B cell (primary cell): ENCODE measurements at regions not wholly inside any gene's neighbourhood (a gene's known extent, or its start where the extent isn't known, plus 50 kb on each side); places are given as distances from the start of the nearest gene placed in this dataset.

Experiments
- ATAC-seq: fragments of 200-7000 bp; cut with Tn5 transposase; one replicate; pipeline ENCODE4 v1.10.0; 2021; ENCODE audit warnings: low read depth, mild to moderate bottlenecking, moderate number of reproducible peaks, moderate library complexity
- CTCF ChIA-PET: fragments of 350-600 bp; sonication (Branson Sonifier 250); formaldehyde crosslinking; loops from one replicate; lab custom pipeline; 2021; ENCODE audit warnings: antibody characterized with exemption, inconsistent platforms; lab: Charles Lee
- POLR2A ChIA-PET: fragments of 350-600 bp; sonication (Branson Sonifier 250); formaldehyde crosslinking; loops from one replicate; lab custom pipeline; 2021; ENCODE audit warnings: antibody characterized with exemption; lab: Charles Lee
- DNase-seq: peaks from one replicate; pipeline ENCODE4 v3.0.0; 2013
- H2AFZ ChIP-seq: 2 replicates; pipeline ENCODE4 v1.6.1; 2012; ENCODE audit warnings: mild to moderate bottlenecking, low read depth, low read length; ENCODE audit not compliant: insufficient read depth, poor library complexity, severe bottlenecking
- H3K27ac ChIP-seq, 2 donors: 1 replicate in 1 of 2; 2 replicates in 1 of 2; pipeline ENCODE4 v1.5.1; 2012 to 2013; ENCODE audit warnings: low read length in 2 of 2, mild to moderate bottlenecking in 2 of 2, moderate library complexity in 1 of 2
- H3K27me3 ChIP-seq, 4 experiments: fragments of 200-600 bp in 1 of 4; sonication (generic) in 1 of 4; replicated peaks in 1 of 4; 1 replicate in 2 of 4; 2 replicates in 2 of 4; pipeline versions ENCODE4 v1.6.1 to v1.7.0; 2013 to 2016; ENCODE audit warnings: low read length in 3 of 4, mild to moderate bottlenecking in 2 of 4, mixed read lengths in 1 of 4, moderate library complexity in 1 of 4; ENCODE audit not compliant: insufficient read depth in 4 of 4, control insufficient read depth in 3 of 4; ENCODE audit errors: control extremely low read depth in 1 of 4
- H3K36me3 ChIP-seq, 2 experiments: replicated peaks in 1 of 2; 1 replicate in 1 of 2; 2 replicates in 1 of 2; pipeline versions ENCODE4 v1.6.1 to v1.7.1; 2013; ENCODE audit warnings: low read length in 1 of 2; ENCODE audit not compliant: insufficient read depth in 2 of 2, control insufficient read depth in 1 of 2; ENCODE audit errors: control extremely low read depth in 1 of 2, extremely low read depth in 1 of 2
- H3K4me1 ChIP-seq, 2 donors: fragments of 200-600 bp in 1 of 2; sonication (generic) in 1 of 2; 1 replicate in 1 of 2; 2 replicates in 1 of 2; pipeline versions ENCODE4 v1.5.1 to v1.6.1; 2013 to 2017; ENCODE audit warnings: low read length in 2 of 2; ENCODE audit not compliant: control insufficient read depth in 2 of 2, insufficient read depth in 2 of 2
- H3K4me2 ChIP-seq: replicated peaks from 2 replicates; pipeline ENCODE3; 2012; ENCODE audit warnings: mild to moderate bottlenecking, low read depth, low read length; ENCODE audit not compliant: poor library complexity, severe bottlenecking
- H3K4me3 ChIP-seq, 5 experiments: fragments of 200-600 bp in 1 of 5; sonication (generic) in 1 of 5; 1 replicate in 3 of 5; 2 replicates in 2 of 5; pipeline versions ENCODE4 v1.5.1 to v1.7.0; 2011 to 2016; ENCODE audit warnings: low read length in 4 of 5, mild to moderate bottlenecking in 4 of 5, low read depth in 2 of 5, control low read depth in 1 of 5, moderate library complexity in 1 of 5; ENCODE audit not compliant: insufficient read depth in 1 of 5; ENCODE audit errors: control extremely low read depth in 1 of 5, extremely low read depth in 1 of 5
- H3K79me2 ChIP-seq: fragments of 200-600 bp; sonication (generic); one replicate; pipeline ENCODE4 v1.6.0; 2016; ENCODE audit warnings: low read length; ENCODE audit not compliant: control insufficient read depth, insufficient read depth
- H3K9ac ChIP-seq: fragments of 200-600 bp; sonication (generic); 2 replicates; pipeline ENCODE4 v1.6.1; 2017; ENCODE audit warnings: mild to moderate bottlenecking, low read length, moderate library complexity
- H3K9me3 ChIP-seq, 3 donors: one replicate each; pipeline versions ENCODE4 v1.6.1 to v1.7.1; 2013; ENCODE audit warnings: low read length in 2 of 3; ENCODE audit not compliant: control insufficient read depth in 2 of 3, insufficient read depth in 1 of 3; ENCODE audit errors: control extremely low read depth in 1 of 3
- H4K20me1 ChIP-seq: 2 replicates; pipeline ENCODE4 v1.6.0; 2012; ENCODE audit warnings: mild to moderate bottlenecking, low read length; ENCODE audit not compliant: insufficient read depth, control insufficient read depth, poor library complexity, severe bottlenecking
- H3K27ac Mint-ChIP-seq: one replicate; pipeline ENCODE4 v1.8.0; 2021; ENCODE audit warnings: mixed read lengths
- H3K27me3 Mint-ChIP-seq: one replicate; pipeline ENCODE4 v1.8.0; 2021; ENCODE audit warnings: mixed read lengths
- H3K4me1 Mint-ChIP-seq: one replicate; pipeline ENCODE4 v1.8.0; 2021; ENCODE audit warnings: mixed read lengths
- H3K4me3 Mint-ChIP-seq: one replicate; pipeline ENCODE4 v1.8.0; 2021; ENCODE audit warnings: mixed read lengths
- H3K9me3 Mint-ChIP-seq: one replicate; pipeline ENCODE4 v1.8.0; 2022; ENCODE audit warnings: mixed read lengths; ENCODE audit not compliant: insufficient read depth
- CTCF ChIP-seq: fragments of 200-600 bp; IDR thresholded peaks from one replicate; pipeline ENCODE4 v1.8.0; 2022; ENCODE audit warnings: antibody characterized with exemption, mild to moderate bottlenecking
- EZH2 ChIP-seq: IDR thresholded peaks from 2 replicates; pipeline ENCODE4 v1.6.1; 2012; ENCODE audit warnings: borderline replicate concordance, low read depth, mild to moderate bottlenecking, moderate library complexity, low read length; ENCODE audit not compliant: insufficient read depth, poor library complexity, severe bottlenecking
- WGBS: methylation state at CpG from one replicate; pipeline ENCODE4 v1.1.5; 2013; ENCODE audit warnings: missing lambda C conversion rate; ENCODE audit not compliant: insufficient coverage; 5-methylcytosine and 5-hydroxymethylcytosine counted together
- intact Hi-C: fragments of 100-400 bp; cut with micrococcal nuclease; formaldehyde crosslinking; loops from one replicate; pipeline ENCODE4 v1.10.0; 2022

GRCh38 chr7:9645756-9646155 is 1212.3 kb downstream of the NXPH1 start:
- POLR2A ChIA-PET, result no interaction called here
- H3K79me2 ChIP-seq, result no peaks in the 10 kb centered on the region
- Mint-ChIP-seq H3K4me1 (no peaks in the 10 kb centered on the region), H3K9me3 (no peaks in the 10 kb centered on the region), H3K27ac (no peak overlapping the region), H3K27me3 (no peaks in the 10 kb centered on the region), H3K4me3 (no peak overlapping the region)
- no peak overlapping the region for H3K9ac ChIP-seq
- no peak for TF ChIP-seq CTCF
- TF ChIP-seq EZH2, result no peak
- no peaks in the 10 kb centered on the region for H3K9me3 ChIP-seq
- H3K27ac ChIP-seq, result no peak overlapping the region
- CTCF ChIA-PET, result no interaction called here
- no peaks in the 10 kb centered on the region for H3K27me3 ChIP-seq
- H2AFZ ChIP-seq, result no peak overlapping the region
- no peaks in the 10 kb centered on the region for H3K4me1 ChIP-seq
- H3K4me2 ChIP-seq, result no peak overlapping the region
- intact Hi-C loops, result no loop called here
- DNase-seq (no peak), ATAC-seq (no peak)
- H4K20me1 ChIP-seq, result no peaks in the 10 kb centered on the region
- no peaks in the 10 kb centered on the region for H3K36me3 ChIP-seq
- H3K4me3 ChIP-seq, result no peak overlapping the region
- no CpG with 5 or more reads among the region's 2 CpGs for WGBS

GRCh38 chr7:9657257-9657656 is 1223.8 kb downstream of the NXPH1 start:
- no peak for DNase-seq
- Mint-ChIP-seq H3K9me3 (peaks cover 7% of the 10 kb centered on the region), H3K4me1 (no peaks in the 10 kb centered on the region), H3K27me3 (no peaks in the 10 kb centered on the region), H3K4me3 (no peak overlapping the region), H3K27ac (no peak overlapping the region)
- H4K20me1 ChIP-seq, result no peaks in the 10 kb centered on the region
- intact Hi-C loops, result no loop called here
- no CpG with 5 or more reads among the region's 4 CpGs for WGBS
- H3K4me2 ChIP-seq, result no peak overlapping the region
- ChIA-PET CTCF (no interaction called here), POLR2A (no interaction called here)
- H3K4me1 ChIP-seq, result no peaks in the 10 kb centered on the region
- no peaks in the 10 kb centered on the region for H3K27me3 ChIP-seq
- no peak overlapping the region for H3K4me3 ChIP-seq
- ATAC-seq, result no peak
- no peaks in the 10 kb centered on the region for H3K36me3 ChIP-seq
- H3K9me3 ChIP-seq, result no peaks in the 10 kb centered on the region
- no peak overlapping the region for H2AFZ ChIP-seq
- no peak overlapping the region for H3K9ac ChIP-seq
- no peak for TF ChIP-seq CTCF
- no peak overlapping the region for H3K27ac ChIP-seq
- no peaks in the 10 kb centered on the region for H3K79me2 ChIP-seq
